ENCODE measurements at regions not wholly inside any gene's neighbourhood (a gene's known extent, or its start where the extent isn't known, plus 50 kb on each side); places are given as distances from the start of the nearest gene placed in this dataset.

GRCh38 chr2:156883804-156884203 lies 373.7 kb upstream of the GALNT5 start:
- no peak for TF ChIP-seq POLR2A (IDR thresholded peaks at IDR 0.05; ENCODE audit: low read depth, low read length)
- FAIRE-seq = peak; percentile 92
- peak; percentile 4 for DNase-seq (ENCODE audit: insufficient read length, low spot score)

GRCh38 chr2:156884216-156884615 lies 373.3 kb upstream of the GALNT5 start:
- FAIRE-seq = no peak
- no peak for DNase-seq (ENCODE audit: insufficient read length, low spot score)
- TF ChIP-seq POLR2A (IDR thresholded peaks at IDR 0.05; ENCODE audit: low read depth, low read length) = no peak

- no peak for TF ChIP-seq POLR2A (IDR thresholded peaks at IDR 0.05; ENCODE audit: low read depth, low read length)
- no peak for FAIRE-seq
- DNase-seq (ENCODE audit: insufficient read length, low spot score) = no peak
Measured at GRCh38 chr2:156890529-156891148, 366.9 kb upstream of the GALNT5 start.

- no peak for FAIRE-seq
- no peak for DNase-seq (ENCODE audit: insufficient read length, low spot score)
- no peak for TF ChIP-seq POLR2A (IDR thresholded peaks at IDR 0.05; ENCODE audit: low read depth, low read length)
Measured at GRCh38 chr2:156891609-156892008, 365.9 kb upstream of the GALNT5 start.

- FAIRE-seq (peak; percentile 95), DNase-seq (ENCODE audit: insufficient read length, low spot score) (no peak)
- TF ChIP-seq POLR2A (IDR thresholded peaks at IDR 0.05; ENCODE audit: low read depth, low read length) = no peak
Measured at GRCh38 chr2:156892467-156893281, 364.8 kb upstream of the GALNT5 start.

- TF ChIP-seq POLR2A (IDR thresholded peaks at IDR 0.05; ENCODE audit: low read depth, low read length) = no peak
- no peak for DNase-seq (ENCODE audit: insufficient read length, low spot score)
- FAIRE-seq = peak; percentile 15
Measured at GRCh38 chr2:156896294-156896693, 361.2 kb upstream of the GALNT5 start.

GRCh38 chr2:156897548-156897947 lies 360.0 kb upstream of the GALNT5 start:
- DNase-seq (ENCODE audit: insufficient read length, low spot score) = no peak
- FAIRE-seq = no peak
- TF ChIP-seq POLR2A (IDR thresholded peaks at IDR 0.05; ENCODE audit: low read depth, low read length) = no peak

GRCh38 chr2:156901373-156902031 lies 356.0 kb upstream of the GALNT5 start:
- DNase-seq (ENCODE audit: insufficient read length, low spot score) (no peak), FAIRE-seq (no peak)
- no peak for TF ChIP-seq POLR2A (IDR thresholded peaks at IDR 0.05; ENCODE audit: low read depth, low read length)

- no peak for TF ChIP-seq POLR2A (IDR thresholded peaks at IDR 0.05; ENCODE audit: low read depth, low read length)
- no peak for FAIRE-seq
- no peak for DNase-seq (ENCODE audit: insufficient read length, low spot score)
Measured at GRCh38 chr2:156903335-156903734, 354.2 kb upstream of the GALNT5 start.

GRCh38 chr2:156907806-156908205 lies 349.7 kb upstream of the GALNT5 start:
- no peak for TF ChIP-seq POLR2A (IDR thresholded peaks at IDR 0.05; ENCODE audit: low read depth, low read length)
- DNase-seq (ENCODE audit: insufficient read length, low spot score) (no peak), FAIRE-seq (no peak)

- no peak for TF ChIP-seq POLR2A (IDR thresholded peaks at IDR 0.05; ENCODE audit: low read depth, low read length)
Measured at GRCh38 chr2:156908825-156909224, 348.7 kb upstream of the GALNT5 start.

GRCh38 chr2:156909983-156910382 lies 347.5 kb upstream of the GALNT5 start:
- no peak for TF ChIP-seq POLR2A (IDR thresholded peaks at IDR 0.05; ENCODE audit: low read depth, low read length)
- DNase-seq (ENCODE audit: insufficient read length, low spot score) (no peak), FAIRE-seq (no peak)

More at GRCh38 chr2:156908825-156909224, 348.7 kb upstream of the GALNT5 start:
- DNase-seq (ENCODE audit: insufficient read length, low spot score) (peak; percentile 3), FAIRE-seq (peak; percentile 91)

- DNase-seq (ENCODE audit: insufficient read length, low spot score) (no peak), FAIRE-seq (no peak)
- no peak for TF ChIP-seq POLR2A (IDR thresholded peaks at IDR 0.05; ENCODE audit: low read depth, low read length)
Measured at GRCh38 chr2:156915332-156915731, 342.2 kb upstream of the GALNT5 start.

- DNase-seq (ENCODE audit: insufficient read length, low spot score) = no peak
- no peak for TF ChIP-seq POLR2A (IDR thresholded peaks at IDR 0.05; ENCODE audit: low read depth, low read length)
- no peak for FAIRE-seq
Measured at GRCh38 chr2:156918410-156918809, 339.1 kb upstream of the GALNT5 start.

Data from H54 (cell line).